Calu3 (cell line): ENCODE measurements at regions not wholly inside any gene's neighbourhood (a gene's known extent, or its start where the extent isn't known, plus 50 kb on each side); places are given as distances from the start of the nearest gene placed in this dataset.

Experiments
- BruUV-seq: library from RNA; stranded (reverse); fragments of 400-500 nt; replicated peaks from 2 replicates; lab custom pipeline; 2021; lab: Mats Ljungman, UMichigan
- CTCF ChIA-PET: fragments of 300-600 bp; sonication (Branson Sonifier 250); formaldehyde crosslinking; loops from one replicate; lab custom pipeline; 2022; ENCODE audit warnings: antibody characterized with exemption; lab: Charles Lee
- DNase-seq: peaks from one replicate; pipeline ENCODE4 v3.0.0; 2022
- H3K27ac Mint-ChIP-seq: one replicate; pipeline ENCODE4 v1.8.0; 2022; ENCODE audit warnings: mixed read lengths; ENCODE audit not compliant: unreplicated experiment
- H3K27me3 Mint-ChIP-seq: one replicate; pipeline ENCODE4 v1.8.0; 2022; ENCODE audit warnings: mixed read lengths; ENCODE audit not compliant: unreplicated experiment
- H3K36me3 Mint-ChIP-seq: one replicate; pipeline ENCODE4 v1.8.0; 2022; ENCODE audit warnings: mild to moderate bottlenecking, moderate library complexity, mixed read lengths; ENCODE audit not compliant: insufficient read depth, unreplicated experiment
- H3K4me1 Mint-ChIP-seq: one replicate; pipeline ENCODE4 v1.8.0; 2022; ENCODE audit warnings: mild to moderate bottlenecking, low read depth, mixed read lengths; ENCODE audit not compliant: unreplicated experiment
- H3K4me3 Mint-ChIP-seq: one replicate; pipeline ENCODE4 v1.8.0; 2022; ENCODE audit warnings: mild to moderate bottlenecking, low read depth, moderate library complexity, mixed read lengths; ENCODE audit not compliant: unreplicated experiment
- H3K9me3 Mint-ChIP-seq: one replicate; pipeline ENCODE4 v1.8.0; 2022; ENCODE audit warnings: low read depth, mixed read lengths; ENCODE audit not compliant: unreplicated experiment
- intact Hi-C: fragments of 100-400 bp; cut with micrococcal nuclease; formaldehyde crosslinking; loops from one replicate; pipeline ENCODE4 v1.10.0; 2022; ENCODE audit not compliant: unreplicated experiment
- TF ChIP-seq, protein P1 (sequence below): fragments of 200-600 bp; IDR thresholded peaks from one replicate; pipeline ENCODE4 v1.8.0; 2022; ENCODE audit warnings: antibody characterized with exemption; ENCODE audit not compliant: unreplicated experiment

DNA sequence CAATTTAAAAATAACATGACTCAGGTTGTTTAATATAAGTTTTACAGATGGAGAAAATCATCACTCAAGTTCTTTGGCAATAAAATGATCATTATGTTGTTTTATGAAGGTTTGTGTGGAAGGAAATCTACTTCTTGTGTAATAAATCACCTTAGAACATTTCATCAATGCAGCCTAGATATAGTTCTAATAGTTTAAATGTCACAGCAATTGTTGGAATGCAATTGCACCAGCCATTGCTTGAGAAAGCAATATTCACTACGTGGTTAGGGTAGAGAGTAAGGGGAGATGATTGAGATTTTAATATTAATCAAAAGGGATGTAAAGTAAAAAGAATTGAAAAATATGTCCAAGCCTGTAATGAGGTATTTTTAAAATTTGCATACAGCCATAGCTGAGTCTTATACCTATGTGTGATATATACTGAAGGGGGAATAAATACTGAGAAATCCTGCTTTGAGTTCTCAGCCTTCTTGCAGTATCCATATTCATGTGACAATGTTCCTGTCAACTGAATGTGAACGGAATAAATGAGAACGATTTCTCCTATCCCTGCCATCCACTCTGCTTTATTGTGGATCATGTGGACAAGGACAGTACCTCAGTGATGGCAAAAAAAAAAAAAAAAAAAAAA is 257.9 kb downstream of the OTOL1 start:
- CTCF ChIA-PET = interaction anchor here (0.6 kb wide), 1 partner anchor 369 kb away, joined by 3 read pairs; no protein-coding TSS in a partner anchor
- Mint-ChIP-seq H3K27ac (no peak overlapping the region), H3K4me1 (no peaks in the 10 kb centered on the region), H3K27me3 (no peaks in the 10 kb centered on the region), H3K4me3 (no peak overlapping the region), H3K9me3 (no peaks in the 10 kb centered on the region), H3K36me3 (no peaks in the 10 kb centered on the region)
- TF ChIP-seq, protein P1, sequence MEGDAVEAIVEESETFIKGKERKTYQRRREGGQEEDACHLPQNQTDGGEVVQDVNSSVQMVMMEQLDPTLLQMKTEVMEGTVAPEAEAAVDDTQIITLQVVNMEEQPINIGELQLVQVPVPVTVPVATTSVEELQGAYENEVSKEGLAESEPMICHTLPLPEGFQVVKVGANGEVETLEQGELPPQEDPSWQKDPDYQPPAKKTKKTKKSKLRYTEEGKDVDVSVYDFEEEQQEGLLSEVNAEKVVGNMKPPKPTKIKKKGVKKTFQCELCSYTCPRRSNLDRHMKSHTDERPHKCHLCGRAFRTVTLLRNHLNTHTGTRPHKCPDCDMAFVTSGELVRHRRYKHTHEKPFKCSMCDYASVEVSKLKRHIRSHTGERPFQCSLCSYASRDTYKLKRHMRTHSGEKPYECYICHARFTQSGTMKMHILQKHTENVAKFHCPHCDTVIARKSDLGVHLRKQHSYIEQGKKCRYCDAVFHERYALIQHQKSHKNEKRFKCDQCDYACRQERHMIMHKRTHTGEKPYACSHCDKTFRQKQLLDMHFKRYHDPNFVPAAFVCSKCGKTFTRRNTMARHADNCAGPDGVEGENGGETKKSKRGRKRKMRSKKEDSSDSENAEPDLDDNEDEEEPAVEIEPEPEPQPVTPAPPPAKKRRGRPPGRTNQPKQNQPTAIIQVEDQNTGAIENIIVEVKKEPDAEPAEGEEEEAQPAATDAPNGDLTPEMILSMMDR = no peak
- DNase-seq = no peak
- intact Hi-C loops = no loop called here
- no TSS peak for BruUV-seq

DNA sequence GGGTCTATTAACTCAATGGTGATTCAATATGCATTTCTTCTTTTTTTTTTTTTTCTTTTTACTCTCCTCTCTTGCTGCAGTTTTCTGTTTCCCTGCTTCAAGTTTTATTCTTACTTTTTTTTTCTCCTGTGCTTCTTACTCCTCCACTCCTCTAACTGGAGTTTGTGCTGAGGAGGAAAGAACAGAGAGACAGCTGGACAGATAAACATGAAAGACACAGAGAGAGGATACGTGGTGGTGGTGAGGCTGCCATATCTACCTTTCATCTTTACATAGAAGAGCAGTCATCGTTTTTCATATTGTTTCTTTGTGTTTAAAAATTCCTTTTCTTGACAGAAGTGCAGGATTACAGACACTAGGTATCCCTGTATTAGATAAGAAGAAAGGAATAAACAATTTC is 262.8 kb downstream of the OTOL1 start:
- TF ChIP-seq, protein P1 = no peak
- DNase-seq = no peak
- Mint-ChIP-seq H3K27me3 (no peaks in the 10 kb centered on the region), H3K36me3 (no peaks in the 10 kb centered on the region), H3K4me1 (no peaks in the 10 kb centered on the region), H3K27ac (no peak overlapping the region), H3K9me3 (no peaks in the 10 kb centered on the region), H3K4me3 (no peak overlapping the region)
- BruUV-seq = no TSS peak
- intact Hi-C loops = no loop called here
- CTCF ChIA-PET = no interaction called here

DNA sequence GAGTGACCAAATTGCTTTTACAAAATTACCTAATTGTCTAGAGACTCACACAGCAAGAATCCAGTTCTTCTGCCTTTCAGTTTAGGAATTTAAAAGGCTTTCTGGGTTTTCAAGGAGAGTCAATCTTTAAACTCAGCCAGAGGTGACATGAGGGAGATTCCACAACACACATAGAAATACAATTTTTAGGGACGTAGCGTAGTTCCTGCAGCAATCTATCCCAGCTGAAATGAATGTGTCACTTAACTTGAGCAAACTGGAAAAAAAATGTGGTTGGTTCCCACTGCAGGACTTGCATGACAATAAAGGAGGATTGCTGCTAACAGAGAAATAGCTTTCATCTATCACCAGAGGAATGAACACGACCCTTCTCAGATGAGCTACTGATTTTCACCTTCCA is 269.7 kb downstream of the OTOL1 start:
- no peaks in the 10 kb centered on the region for H3K4me1 Mint-ChIP-seq
- CTCF ChIA-PET = interaction anchor here (0.6 to 1.1 kb wide), 2 partner anchors 15 to 28 kb away, joined by 3 read pairs; no protein-coding TSS in a partner anchor
- no peak overlapping the region for H3K27ac Mint-ChIP-seq
- H3K36me3 Mint-ChIP-seq = no peaks in the 10 kb centered on the region
- H3K9me3 Mint-ChIP-seq = no peaks in the 10 kb centered on the region
- DNase-seq = no peak
- no peaks in the 10 kb centered on the region for H3K27me3 Mint-ChIP-seq
- BruUV-seq = no TSS peak
- TF ChIP-seq, protein P1 = no peak
- intact Hi-C loops = no loop called here
- H3K4me3 Mint-ChIP-seq = no peak overlapping the region

DNA sequence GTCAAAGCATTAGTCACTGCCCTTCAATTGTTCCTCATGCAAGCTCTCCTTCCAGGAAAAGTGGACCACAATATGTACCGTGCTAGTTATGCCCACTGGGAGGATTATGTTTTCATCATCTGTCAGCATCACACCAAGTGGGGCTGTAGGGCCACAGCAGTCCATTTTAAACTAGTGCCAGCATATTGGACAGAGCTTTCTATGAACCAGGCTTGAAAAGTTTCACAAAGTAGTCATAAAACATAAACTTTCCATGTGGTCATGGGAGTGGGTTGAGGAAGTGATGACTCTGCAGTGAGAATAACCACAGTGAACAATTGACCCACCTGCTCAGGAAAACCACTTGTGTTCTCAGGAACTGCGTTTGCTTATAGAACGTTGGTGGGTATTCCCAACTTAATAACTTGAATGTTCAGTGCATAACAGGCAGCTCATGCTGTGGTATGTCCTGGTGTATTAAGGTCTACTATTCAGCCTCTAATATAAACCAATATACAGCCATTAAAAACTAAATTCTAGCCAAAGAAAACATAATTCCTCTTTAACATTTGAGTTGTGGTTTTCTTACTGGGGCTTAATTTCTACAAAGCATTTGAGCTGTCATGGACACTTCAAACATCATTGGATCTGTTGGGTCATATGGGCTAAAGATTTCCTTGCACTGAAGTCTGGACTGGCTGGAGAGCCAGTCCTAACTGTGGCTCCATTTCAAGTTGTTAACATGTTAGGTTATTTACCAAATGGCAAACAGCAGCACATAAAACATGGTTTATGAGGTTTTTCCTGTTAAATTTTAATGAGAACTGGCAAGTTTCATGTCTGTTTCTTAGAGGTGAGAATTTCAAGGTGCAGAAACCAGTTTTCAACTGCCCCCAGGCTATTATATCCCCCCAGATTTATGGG is 274.1 kb downstream of the OTOL1 start:
- no peak overlapping the region for H3K4me3 Mint-ChIP-seq
- DNase-seq = no peak
- no peak overlapping the region for H3K27ac Mint-ChIP-seq
- intact Hi-C loops = no loop called here
- BruUV-seq = no TSS peak
- no peaks in the 10 kb centered on the region for H3K4me1 Mint-ChIP-seq
- CTCF ChIA-PET = no interaction called here
- TF ChIP-seq, protein P1 = no peak
- H3K27me3 Mint-ChIP-seq = no peaks in the 10 kb centered on the region
- H3K36me3 Mint-ChIP-seq = no peaks in the 10 kb centered on the region
- peaks cover 3% of the 10 kb centered on the region for H3K9me3 Mint-ChIP-seq
